ENCODE measurements at regions not wholly inside any gene's neighbourhood (a gene's known extent, or its start where the extent isn't known, plus 50 kb on each side); places are given as distances from the start of the nearest gene placed in this dataset.

GRCh38 chr3:89042236-89042835 lies 65.1 kb upstream of the EPHA3 start:
- ChIA-PET POLR2A (no interaction called here), SMC1A (ENCODE audit: uncharacterized antibody, unreplicated experiment) (interaction anchor here (0.6 kb wide), 1 partner anchor 369 kb away, joined by 3 read pairs; no protein-coding TSS in a partner anchor), CTCF (no interaction called here), RAD21 (ENCODE audit: unreplicated experiment) (no interaction called here)
- Histone ChIP-seq H3K4me3 (no peak overlapping the region), H3K27ac (ENCODE audit: control insufficient read depth, insufficient read depth) (no peak overlapping the region), H3K79me2 (ENCODE audit: control insufficient read depth, insufficient read depth, low read length) (no peaks in the 10 kb centered on the region), H3K9ac (ENCODE audit: control insufficient read depth, insufficient read depth, low read length) (no peak overlapping the region), H3K9me3 (replicated peaks; ENCODE audit: control insufficient read depth, insufficient read depth, low read length) (no peaks in the 10 kb centered on the region), H3K4me1 (ENCODE audit: control insufficient read depth, insufficient read depth, low read length) (no peaks in the 10 kb centered on the region), H3K27me3 (replicated peaks in 1 of 2; ENCODE audit: control insufficient read depth in 2 of 2, insufficient read depth in 2 of 2, low read length in 1 of 2) (no peaks in the 10 kb centered on the region), H3K4me2 (ENCODE audit: control insufficient read depth, insufficient read depth) (no peak overlapping the region), H2AFZ (ENCODE audit: control insufficient read depth, low read depth, low read length) (no peak overlapping the region), H4K20me1 (ENCODE audit: control insufficient read depth, insufficient read depth) (no peaks in the 10 kb centered on the region), H3K36me3 (ENCODE audit: control insufficient read depth in 2 of 2, insufficient read depth in 2 of 2, low read length in 1 of 2) (no peaks in the 10 kb centered on the region)
- intact Hi-C loops (cut with micrococcal nuclease; ENCODE audit: unreplicated experiment) (no loop called here), in situ Hi-C loops (cut with MboI) (no loop called here)
- no peak for ATAC-seq
- no peak for DNase-seq (ENCODE audit: low read depth, low spot score)
- TF ChIP-seq EGR1 (IDR thresholded peaks at IDR 0.05; ENCODE audit: borderline replicate concordance in 1 of 2, low read depth in 2 of 2, low read length in 2 of 2): no peak
- TF ChIP-seq ATF2 (IDR thresholded peaks at IDR 0.05; ENCODE audit: low read length): no peak
- TF ChIP-seq NFYA (IDR thresholded peaks at IDR 0.05; ENCODE audit: borderline replicate concordance, low read depth, low read length): no peak
- TF ChIP-seq POLR2AphosphoS5 (IDR thresholded peaks at IDR 0.05; ENCODE audit: low read length): no peak
- TF ChIP-seq PRDM15 (CRISPR knock-in tag; IDR thresholded peaks at IDR 0.05): no peak
- no peak for TF ChIP-seq YBX1 (IDR thresholded peaks at IDR 0.05)
- no peak for TF ChIP-seq PML (IDR thresholded peaks at IDR 0.05; ENCODE audit: low read length)
- no TSS peak for BruUV-seq (replicated peaks)
- WGBS (ENCODE audit: insufficient coverage, insufficient replicate concordance, low lambda C conversion rate, missing lambda C conversion rate): 29% methylated on average over 3 of the region's 3 CpGs
- no peak for FAIRE-seq

All from GM12878 (cell line).